Astrocyte of the spinal cord (primary cell): ENCODE measurements at regions not wholly inside any gene's neighbourhood (a gene's known extent, or its start where the extent isn't known, plus 50 kb on each side); places are given as distances from the start of the nearest gene placed in this dataset.

Experiments used
- DNase-seq: peaks from one replicate; pipeline ENCODE4 v3.0.0; 2011; ENCODE audit warnings: low read depth, low spot score
- H3K4me3 ChIP-seq: 2 replicates; pipeline ENCODE4 v1.5.1; 2011; ENCODE audit warnings: low read depth, mild to moderate bottlenecking, low read length, moderate library complexity
- CTCF ChIP-seq: IDR thresholded peaks from 2 replicates; pipeline ENCODE4 v1.5.1; 2012; ENCODE audit warnings: low read depth, mild to moderate bottlenecking, low read length, inconsistent platforms
- in situ Hi-C: cut with HindIII; loops from 2 replicates; pipeline ENCODE4 v1.10.0; 2017; ENCODE audit warnings: low sequenced_read_pairs

- in situ Hi-C loops = no loop called here
- TF ChIP-seq CTCF = no peak
- DNase-seq = no peak
- no peak overlapping the region for H3K4me3 ChIP-seq
These were observed 199.0 kb upstream of the ZMIZ1 start for GRCh38 chr10:78869508-78870454.

GRCh38 chr10:78870458-78870857 is 198.3 kb upstream of the ZMIZ1 start:
- TF ChIP-seq CTCF = no peak
- no peak overlapping the region for H3K4me3 ChIP-seq
- in situ Hi-C loops = no loop called here
- no peak for DNase-seq

GRCh38 chr10:78871796-78872195 is 197.0 kb upstream of the ZMIZ1 start:
- in situ Hi-C loops = no loop called here
- H3K4me3 ChIP-seq = no peak overlapping the region
- TF ChIP-seq CTCF = no peak
- DNase-seq = no peak

GRCh38 chr10:78873413-78873812 is 195.4 kb upstream of the ZMIZ1 start:
- no peak for DNase-seq
- in situ Hi-C loops = no loop called here
- TF ChIP-seq CTCF = no peak
- no peak overlapping the region for H3K4me3 ChIP-seq

- in situ Hi-C loops = no loop called here
- no peak overlapping the region for H3K4me3 ChIP-seq
- no peak for DNase-seq
- no peak for TF ChIP-seq CTCF
These were observed 193.4 kb upstream of the ZMIZ1 start for GRCh38 chr10:78875331-78875877.

- in situ Hi-C loops = no loop called here
- no peak for DNase-seq
- TF ChIP-seq CTCF = no peak
- no peak overlapping the region for H3K4me3 ChIP-seq
These were observed 192.8 kb upstream of the ZMIZ1 start for GRCh38 chr10:78875932-78876331.
